ENCODE measurements at regions not wholly inside any gene's neighbourhood (a gene's known extent, or its start where the extent isn't known, plus 50 kb on each side); places are given as distances from the start of the nearest gene placed in this dataset.

DNA sequence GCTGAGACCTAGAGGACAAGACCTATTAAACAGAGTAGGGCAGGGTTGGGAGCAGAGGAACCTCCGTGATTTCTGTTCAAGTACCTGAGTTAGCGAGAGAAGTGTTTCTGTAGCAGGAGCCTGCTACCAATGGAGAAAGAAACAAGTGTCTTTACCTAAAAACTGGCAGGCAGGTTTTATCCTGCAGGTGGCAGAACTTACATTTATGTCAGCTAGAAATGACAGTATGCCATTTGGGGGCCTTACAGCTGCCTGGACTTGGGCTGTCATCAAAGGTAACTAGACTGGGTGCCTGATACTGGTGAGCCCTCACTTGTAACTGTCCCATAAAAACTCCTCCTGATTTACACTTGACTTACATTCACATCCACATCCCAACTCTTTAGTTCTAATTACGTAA, 185.3 kb upstream of the MIR17HG start:
- ATAC-seq (replicated peaks in 1 of 2) (no peak), DNase-seq (no peak)
- H3K4me3 Mint-ChIP-seq = no peak overlapping the region
- no peak overlapping the region for H3K27ac Mint-ChIP-seq
- H3K4me1 Mint-ChIP-seq (ENCODE audit: low read depth) = no peaks in the 10 kb centered on the region
- no peaks in the 10 kb centered on the region for H3K9me3 Mint-ChIP-seq
- H3K36me3 Mint-ChIP-seq (ENCODE audit: insufficient read depth in 2 of 2) = no peaks in the 10 kb centered on the region
- H3K27me3 Mint-ChIP-seq (ENCODE audit: low read depth) = peaks cover 19% of the 10 kb centered on the region

DNA sequence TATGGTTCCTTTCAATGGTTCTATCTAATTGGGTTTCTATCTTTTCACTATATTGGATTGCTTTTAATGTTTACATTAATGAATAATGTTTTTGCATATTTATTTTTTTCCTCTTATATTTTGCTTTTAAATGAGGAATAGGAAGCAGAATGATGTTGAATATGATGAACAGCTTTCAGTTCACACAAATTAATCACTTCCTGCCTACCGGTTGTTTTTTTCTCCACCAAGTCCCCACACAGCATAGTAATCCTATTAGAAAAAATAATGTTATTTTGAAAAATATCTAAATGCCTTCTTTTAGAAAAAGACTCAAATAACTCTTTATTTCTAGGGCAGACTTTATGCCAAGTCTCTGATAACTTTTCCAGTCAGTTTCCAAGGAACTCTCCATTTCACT, 184.9 kb upstream of the MIR17HG start:
- no peaks in the 10 kb centered on the region for H3K4me1 Mint-ChIP-seq (ENCODE audit: low read depth)
- H3K4me3 Mint-ChIP-seq = no peak overlapping the region
- no peaks in the 10 kb centered on the region for H3K9me3 Mint-ChIP-seq
- peaks cover 19% of the 10 kb centered on the region for H3K27me3 Mint-ChIP-seq (ENCODE audit: low read depth)
- no peak for ATAC-seq (replicated peaks in 1 of 2)
- H3K36me3 Mint-ChIP-seq (ENCODE audit: insufficient read depth in 2 of 2) = no peaks in the 10 kb centered on the region
- no peak for DNase-seq
- no peak overlapping the region for H3K27ac Mint-ChIP-seq

DNA sequence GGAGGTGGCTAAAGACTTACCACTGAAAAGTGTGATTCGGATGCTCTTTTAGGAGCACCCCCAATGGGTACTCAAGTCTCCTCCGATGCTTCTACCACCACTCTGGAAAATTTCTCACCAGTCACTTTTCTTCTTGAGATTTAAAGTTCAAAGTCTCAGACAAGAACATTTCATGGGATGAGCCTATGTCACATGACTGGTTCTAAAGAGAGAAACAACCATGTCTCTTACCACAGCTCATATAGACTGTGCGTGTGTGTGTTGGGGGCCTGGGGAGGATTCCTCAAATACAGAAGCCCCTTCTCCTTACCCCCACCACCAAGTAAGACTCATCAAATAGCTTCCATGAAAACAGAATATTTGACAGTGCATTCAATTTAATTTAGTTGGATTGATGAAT, 181.7 kb upstream of the MIR17HG start:
- no peak overlapping the region for H3K27ac Mint-ChIP-seq
- no peak for ATAC-seq (replicated peaks in 1 of 2)
- no peak for DNase-seq
- no peaks in the 10 kb centered on the region for H3K9me3 Mint-ChIP-seq
- H3K27me3 Mint-ChIP-seq (ENCODE audit: low read depth) = peaks cover 7% of the 10 kb centered on the region
- H3K4me3 Mint-ChIP-seq = no peak overlapping the region
- no peaks in the 10 kb centered on the region for H3K36me3 Mint-ChIP-seq (ENCODE audit: insufficient read depth in 2 of 2)
- H3K4me1 Mint-ChIP-seq (ENCODE audit: low read depth) = no peaks in the 10 kb centered on the region

DNA sequence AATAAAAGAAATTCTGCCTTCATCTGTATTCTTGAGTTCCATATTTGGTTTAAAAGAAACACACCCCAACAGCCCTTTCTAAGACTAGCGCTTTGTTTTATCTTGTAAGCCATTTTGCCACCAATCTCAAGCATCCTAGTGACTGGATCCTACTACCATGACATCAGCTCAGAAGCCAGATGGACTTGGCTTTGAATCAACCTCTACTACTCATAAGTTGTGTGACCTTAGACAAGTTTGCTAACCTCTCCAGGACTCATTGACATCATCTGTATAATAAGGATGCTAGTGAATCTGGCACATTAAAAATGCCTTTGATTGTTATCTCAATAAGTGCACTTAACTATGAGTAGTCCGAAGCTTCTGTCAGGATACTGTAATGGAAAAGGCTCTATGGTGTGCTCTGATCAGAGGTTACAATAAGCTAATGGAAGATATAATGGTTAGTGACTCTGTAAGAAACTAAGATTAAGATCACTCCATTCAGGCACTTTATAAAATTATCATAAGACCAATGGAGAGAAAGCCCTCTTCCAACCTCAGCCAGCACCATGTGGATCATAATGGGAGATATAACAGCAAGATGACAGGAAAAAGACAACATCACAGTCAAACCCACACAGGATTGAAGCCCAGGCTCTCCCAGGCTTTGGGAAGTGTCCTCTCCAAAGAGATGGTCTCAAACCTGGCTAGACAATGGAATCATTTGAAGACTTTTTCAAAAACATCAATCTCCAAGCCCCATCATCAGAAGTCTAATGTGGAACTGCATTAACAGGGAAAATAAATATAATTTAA, 180.6 kb upstream of the MIR17HG start:
- ATAC-seq (replicated peaks in 1 of 2) = no peak
- Mint-ChIP-seq H3K4me3 (no peak overlapping the region), H3K36me3 (ENCODE audit: insufficient read depth in 2 of 2) (no peaks in the 10 kb centered on the region), H3K27me3 (ENCODE audit: low read depth) (peaks cover 2% of the 10 kb centered on the region), H3K4me1 (ENCODE audit: low read depth) (no peaks in the 10 kb centered on the region), H3K27ac (no peak overlapping the region), H3K9me3 (no peaks in the 10 kb centered on the region)
- DNase-seq = no peak

DNA sequence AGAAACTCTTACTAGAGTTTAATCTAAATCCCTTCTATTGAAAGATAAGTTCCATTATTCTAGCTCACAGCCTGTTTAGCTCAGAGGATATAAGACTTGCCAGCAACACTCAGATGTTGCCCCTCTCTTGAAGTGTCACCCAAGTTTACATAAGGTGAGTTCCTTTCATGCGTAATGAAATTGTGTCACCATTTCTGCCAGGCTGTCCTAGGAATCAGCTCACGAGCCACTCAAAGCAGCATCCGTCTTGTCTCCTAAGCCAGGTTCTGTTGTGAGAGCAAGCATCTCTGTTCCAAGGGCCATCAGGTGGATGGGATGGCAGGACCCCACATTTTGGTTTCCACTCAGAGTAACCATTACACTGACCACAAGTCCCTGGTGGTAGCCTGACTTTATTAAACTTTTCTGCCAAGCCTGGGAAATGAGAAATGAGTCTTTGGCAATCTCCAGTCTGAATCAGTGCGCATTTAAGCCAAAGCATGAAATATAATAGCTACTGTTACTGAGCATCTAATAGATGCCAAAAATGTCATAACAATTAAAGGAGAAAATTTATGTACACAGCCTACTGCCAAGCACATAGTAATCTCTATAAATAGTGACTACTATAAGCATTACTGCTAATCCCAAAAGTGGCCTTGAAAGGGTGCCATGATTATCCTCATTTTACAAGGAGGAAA, 179.6 kb upstream of the MIR17HG start:
- H3K36me3 Mint-ChIP-seq (ENCODE audit: insufficient read depth in 2 of 2) = no peaks in the 10 kb centered on the region
- no peak overlapping the region for H3K4me3 Mint-ChIP-seq
- H3K27me3 Mint-ChIP-seq (ENCODE audit: low read depth) = no peaks in the 10 kb centered on the region
- no peak for DNase-seq
- H3K4me1 Mint-ChIP-seq (ENCODE audit: low read depth) = no peaks in the 10 kb centered on the region
- no peak for ATAC-seq (replicated peaks in 1 of 2)
- no peak overlapping the region for H3K27ac Mint-ChIP-seq
- no peaks in the 10 kb centered on the region for H3K9me3 Mint-ChIP-seq

DNA sequence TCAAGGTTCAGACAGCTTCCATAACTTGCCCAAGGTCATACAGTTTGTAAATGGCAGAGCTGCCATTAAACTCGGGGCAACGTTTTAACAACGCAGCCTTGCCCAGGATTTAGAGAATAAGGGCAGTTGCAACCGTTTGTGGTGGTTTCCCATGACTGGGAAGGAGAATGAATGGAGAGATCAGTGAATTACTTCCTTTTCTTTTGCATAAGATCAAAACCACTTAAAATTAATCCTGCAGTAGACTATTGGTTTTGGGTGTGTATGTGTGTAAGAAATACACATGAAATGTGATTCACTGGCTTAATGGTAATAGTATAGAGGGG, 179.1 kb upstream of the MIR17HG start:
- no peak for DNase-seq
- Mint-ChIP-seq H3K9me3 (no peaks in the 10 kb centered on the region), H3K4me1 (ENCODE audit: low read depth) (no peaks in the 10 kb centered on the region), H3K36me3 (ENCODE audit: insufficient read depth in 2 of 2) (no peaks in the 10 kb centered on the region), H3K27ac (no peak overlapping the region), H3K27me3 (ENCODE audit: low read depth) (no peaks in the 10 kb centered on the region), H3K4me3 (no peak overlapping the region)
- no peak for ATAC-seq (replicated peaks in 1 of 2)

DNA sequence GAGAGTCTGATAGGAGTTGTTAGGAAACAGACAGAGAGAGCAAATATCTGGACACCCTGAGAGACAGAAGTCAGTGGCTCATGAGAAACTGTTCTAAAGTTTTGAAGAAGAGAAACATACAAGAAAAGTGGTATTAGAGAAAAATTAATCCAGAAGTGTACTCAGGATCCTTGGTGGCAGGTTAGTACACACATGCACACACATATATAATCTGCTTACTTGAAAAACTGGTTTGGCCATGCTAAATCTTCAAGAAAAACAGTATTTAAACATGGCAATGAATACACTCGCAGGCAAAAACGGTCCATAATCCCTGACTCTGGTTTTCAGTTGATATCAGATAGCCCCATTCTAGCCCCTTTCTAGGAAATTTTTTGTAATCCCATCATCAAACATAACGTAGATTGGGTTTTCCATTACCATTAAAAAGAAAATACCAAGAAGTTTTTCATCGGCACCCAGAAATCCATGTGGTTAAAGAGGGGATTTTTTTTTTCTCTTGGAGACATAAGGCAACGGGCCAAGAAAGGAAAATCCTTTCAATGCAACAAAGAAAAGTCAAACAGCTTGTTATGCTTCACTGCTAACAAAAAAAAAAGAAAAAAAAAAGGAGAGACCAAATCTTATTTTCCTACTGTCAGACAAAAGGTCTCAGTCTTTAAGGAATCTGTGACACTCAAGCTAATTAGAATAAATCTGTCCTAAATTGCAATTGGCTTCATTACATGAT, 178.0 kb upstream of the MIR17HG start:
- H3K4me1 Mint-ChIP-seq (ENCODE audit: low read depth) = no peaks in the 10 kb centered on the region
- DNase-seq (no peak), ATAC-seq (replicated peaks in 1 of 2) (no peak)
- H3K4me3 Mint-ChIP-seq = no peak overlapping the region
- no peaks in the 10 kb centered on the region for H3K36me3 Mint-ChIP-seq (ENCODE audit: insufficient read depth in 2 of 2)
- no peaks in the 10 kb centered on the region for H3K9me3 Mint-ChIP-seq
- no peaks in the 10 kb centered on the region for H3K27me3 Mint-ChIP-seq (ENCODE audit: low read depth)
- no peak overlapping the region for H3K27ac Mint-ChIP-seq

DNA sequence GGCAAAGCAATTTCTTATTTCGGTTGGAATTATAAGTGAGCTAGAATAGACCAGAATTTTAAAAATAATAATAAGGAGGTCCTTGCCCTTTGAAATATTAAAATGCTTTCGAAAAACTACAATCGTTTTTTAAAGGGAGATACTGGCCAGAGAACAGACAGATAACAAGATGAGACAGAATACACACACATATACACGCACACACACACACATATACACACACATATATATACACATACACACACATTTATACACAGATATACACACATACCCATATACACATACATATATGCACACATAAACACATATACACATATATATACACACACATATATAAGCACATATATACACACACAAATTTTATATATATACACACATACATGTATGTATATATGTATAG, 175.3 kb upstream of the MIR17HG start:
- H3K27me3 Mint-ChIP-seq (ENCODE audit: low read depth) = peaks cover 8% of the 10 kb centered on the region
- H3K4me3 Mint-ChIP-seq = no peak overlapping the region
- no peak for ATAC-seq (replicated peaks in 1 of 2)
- no peak overlapping the region for H3K27ac Mint-ChIP-seq
- no peaks in the 10 kb centered on the region for H3K4me1 Mint-ChIP-seq (ENCODE audit: low read depth)
- H3K36me3 Mint-ChIP-seq (ENCODE audit: insufficient read depth in 2 of 2) = peaks cover 0 to 3% of the 10 kb centered on the region in 2 donors
- DNase-seq = no peak
- H3K9me3 Mint-ChIP-seq = peaks cover 0 to 2% of the 10 kb centered on the region in 2 donors

DNA sequence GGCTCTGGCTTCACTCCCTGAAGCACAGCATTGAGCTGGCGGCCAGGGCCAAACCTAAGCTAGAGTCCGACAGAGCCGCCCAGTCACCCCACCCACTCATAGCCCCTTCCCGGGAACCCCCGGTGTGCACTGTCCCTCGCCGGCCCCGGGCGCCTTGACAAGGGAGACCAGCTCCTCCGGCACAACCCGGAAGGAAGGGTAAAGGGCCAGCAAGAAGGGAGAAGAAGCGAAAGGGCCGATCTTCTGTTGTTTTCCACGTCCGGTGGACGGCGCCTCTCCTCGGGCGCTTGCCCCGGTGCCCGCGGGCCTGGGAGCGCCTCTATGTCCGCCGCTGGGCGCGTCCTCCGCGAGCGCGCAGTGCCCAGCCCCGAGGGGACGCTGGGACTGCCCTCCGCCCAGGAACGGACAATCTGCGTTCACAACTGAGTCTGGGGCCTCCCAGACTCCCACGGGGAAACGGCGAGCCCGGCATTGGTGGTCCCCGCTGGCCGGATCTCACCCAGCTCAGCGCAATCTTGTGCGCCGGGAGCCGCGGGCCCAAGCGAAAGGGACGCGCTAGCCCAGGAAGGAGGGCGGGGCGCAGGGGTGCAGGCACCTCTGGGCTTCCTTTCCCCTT, 172.5 kb upstream of the MIR17HG start:
- no peak for ATAC-seq (replicated peaks in 1 of 2)

DNA sequence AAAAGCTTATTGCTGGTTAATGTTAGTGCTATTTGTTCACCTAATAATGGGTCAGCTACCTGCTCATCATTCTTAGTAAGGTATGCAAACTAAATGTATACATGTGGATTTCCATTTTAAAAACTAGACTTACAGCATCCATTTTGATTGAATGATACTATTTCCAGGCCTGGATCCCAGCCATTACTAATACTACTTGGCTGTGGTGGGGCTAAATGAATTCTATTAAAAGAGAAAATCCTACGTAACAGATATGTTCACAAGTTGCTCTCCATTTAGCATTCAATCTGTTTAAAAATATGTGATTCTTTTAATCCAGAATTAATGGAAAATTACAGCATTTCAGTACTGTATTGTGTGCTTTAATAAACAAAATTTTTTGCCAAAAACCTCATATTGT, 169.4 kb upstream of the MIR17HG start:
- peaks cover 0 to 3% of the 10 kb centered on the region in 2 donors for H3K36me3 Mint-ChIP-seq (ENCODE audit: insufficient read depth in 2 of 2)
- peaks cover 0 to 2% of the 10 kb centered on the region in 2 donors for H3K9me3 Mint-ChIP-seq
- no peak overlapping the region for H3K27ac Mint-ChIP-seq
- H3K27me3 Mint-ChIP-seq (ENCODE audit: low read depth) = peaks cover 8% of the 10 kb centered on the region
- no peak overlapping the region for H3K4me3 Mint-ChIP-seq
- H3K4me1 Mint-ChIP-seq (ENCODE audit: low read depth) = no peaks in the 10 kb centered on the region
- no peak for DNase-seq
- ATAC-seq (replicated peaks in 1 of 2) = no peak

More for the DNA sequence above, 172.5 kb upstream of the MIR17HG start:
- Mint-ChIP-seq H3K9me3 (peaks cover 0 to 2% of the 10 kb centered on the region in 2 donors), H3K36me3 (ENCODE audit: insufficient read depth in 2 of 2) (peaks cover 0 to 3% of the 10 kb centered on the region in 2 donors), H3K4me1 (ENCODE audit: low read depth) (no peaks in the 10 kb centered on the region), H3K27me3 (ENCODE audit: low read depth) (peaks cover 8% of the 10 kb centered on the region), H3K4me3 (peak overlapping the region in 1 of 2 donors; percentile 33), H3K27ac (no peak overlapping the region)
- DNase-seq = no peak

DNA sequence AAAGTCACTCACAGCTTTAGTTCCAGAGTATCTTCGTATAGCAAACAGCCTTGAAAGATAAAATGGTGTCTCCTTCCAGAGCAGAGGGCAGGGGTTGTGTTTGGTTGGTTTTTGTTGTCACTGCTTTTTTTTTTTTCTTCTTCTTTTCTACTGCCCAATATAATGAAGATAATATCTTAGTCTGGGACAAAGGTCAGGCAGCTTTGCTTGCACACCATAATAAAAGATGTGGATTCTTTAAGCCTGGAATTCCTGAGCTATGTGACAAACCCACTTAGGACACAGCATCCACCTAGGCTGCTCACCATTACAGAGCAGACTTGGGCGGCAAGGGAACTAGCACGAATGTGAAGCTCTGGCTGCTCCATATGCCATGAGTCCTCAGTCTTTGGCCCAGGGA, 165.6 kb upstream of the MIR17HG start:
- ATAC-seq (replicated peaks in 1 of 2) (no peak), DNase-seq (no peak)
- Mint-ChIP-seq H3K36me3 (ENCODE audit: insufficient read depth in 2 of 2) (no peaks in the 10 kb centered on the region), H3K27ac (no peak overlapping the region), H3K27me3 (ENCODE audit: low read depth) (no peaks in the 10 kb centered on the region), H3K4me3 (no peak overlapping the region), H3K4me1 (ENCODE audit: low read depth) (no peaks in the 10 kb centered on the region), H3K9me3 (no peaks in the 10 kb centered on the region)

DNA sequence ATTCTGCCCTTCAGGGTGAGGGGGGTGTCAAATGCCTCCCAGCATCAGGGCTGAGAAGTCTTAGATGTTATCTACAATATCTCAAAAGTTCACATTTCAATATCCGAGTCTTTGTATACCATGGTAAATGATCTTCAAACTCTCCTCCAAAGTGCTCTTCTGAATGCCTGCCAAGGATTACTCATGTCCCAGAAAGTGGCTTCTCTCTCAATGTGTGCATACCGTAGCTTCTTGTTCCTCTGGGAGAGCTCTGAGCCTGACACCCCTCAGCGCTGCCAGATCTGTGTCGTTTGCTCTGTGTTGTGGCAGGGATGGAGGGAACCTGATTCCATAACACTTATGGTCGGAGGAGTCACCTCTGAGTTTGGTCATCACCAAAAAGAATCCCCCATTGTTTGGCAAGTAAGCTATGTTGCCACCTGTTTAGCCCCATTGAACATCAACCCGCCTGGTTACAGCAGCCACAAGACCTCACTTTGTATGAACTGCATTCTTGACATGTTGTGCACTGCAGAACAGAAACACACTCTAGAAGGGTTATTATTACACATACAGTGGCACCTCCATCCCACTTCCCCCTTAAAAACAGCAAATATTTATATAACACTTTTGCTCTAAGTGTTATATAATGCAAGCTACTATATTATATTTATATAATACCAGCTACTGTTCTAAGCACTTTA, 163.1 kb upstream of the MIR17HG start:
- no peaks in the 10 kb centered on the region for H3K36me3 Mint-ChIP-seq (ENCODE audit: insufficient read depth in 2 of 2)
- ATAC-seq (replicated peaks in 1 of 2) (no peak), DNase-seq (no peak)
- no peaks in the 10 kb centered on the region for H3K4me1 Mint-ChIP-seq (ENCODE audit: low read depth)
- no peaks in the 10 kb centered on the region for H3K9me3 Mint-ChIP-seq
- no peak overlapping the region for H3K4me3 Mint-ChIP-seq
- H3K27ac Mint-ChIP-seq = no peak overlapping the region
- H3K27me3 Mint-ChIP-seq (ENCODE audit: low read depth) = no peaks in the 10 kb centered on the region
